A549 (cell line): ENCODE measurements at regions not wholly inside any gene's neighbourhood (a gene's known extent, or its start where the extent isn't known, plus 50 kb on each side); places are given as distances from the start of the nearest gene placed in this dataset.

ENCODE experiments used
- ATAC-seq, 2 experiments: fragments of 200-7000 bp in 1 of 2; fragments of >200 bp in 1 of 2; cut with Nextera tagmentation in 1 of 2; cut with Tn5 transposase in 1 of 2; 3 replicates each; pipeline versions ENCODE4 v1.8.0 to v1.9.1; 2018 to 2020; ENCODE audit warnings: mild to moderate bottlenecking in 1 of 2, moderate library complexity in 1 of 2
- CTCF ChIA-PET: fragments of 300-600 bp; sonication (Branson Sonifier 250); formaldehyde crosslinking; extraction: SDS; loops from one replicate; lab custom pipeline; 2021; ENCODE audit warnings: antibody characterized with exemption, inconsistent platforms; lab: Yijun Ruan, JAX
- POLR2A ChIA-PET: fragments of 350-600 bp; formaldehyde crosslinking; extraction: SDS; loops from one replicate; lab custom pipeline; 2021; ENCODE audit warnings: antibody characterized with exemption, inconsistent platforms; lab: Yijun Ruan, JAX
- DNase-seq, 2 experiments: peaks; one replicate each; pipeline versions ENCODE4 v3.0.0 to v3.0.0-alpha.2; 2011 to 2016; ENCODE audit warnings: low read depth in 1 of 2, low spot score in 1 of 2
- FAIRE-seq: peaks from 2 replicates; lab custom pipeline; 2011; peaks lifted over from hg19 to GRCh38; lab: Jason Lieb, UNC
- H3K27ac ChIP-seq, 2 experiments: fragments of >200 bp; sonication (Bioruptor Twin); formaldehyde crosslinking; 3 replicates each; pipeline ENCODE4 v1.5.1; 2016 to 2017
- H3K4me1 ChIP-seq: fragments of >200 bp; sonication (Bioruptor Twin); formaldehyde crosslinking; 3 replicates; pipeline ENCODE4 v1.6.1; 2016
- H3K4me2 ChIP-seq: fragments of >200 bp; sonication (Bioruptor Twin); formaldehyde crosslinking; 3 replicates; pipeline ENCODE4 v1.6.1; 2016
- H3K4me3 ChIP-seq: fragments of >200 bp; sonication (Bioruptor Twin); formaldehyde crosslinking; 3 replicates; pipeline ENCODE4 v1.5.1; 2016
- H3K9me3 ChIP-seq: fragments of >200 bp; sonication (Bioruptor Twin); formaldehyde crosslinking; 3 replicates; pipeline ENCODE4 v1.6.1; 2016
- ATOH8 ChIP-seq: fragments of 250-450 bp; sonication (Bioruptor Pico); IDR thresholded peaks from 2 replicates; pipeline ENCODE4 v1.5.0; 2020; ENCODE audit warnings: low read depth, mild to moderate bottlenecking, moderate library complexity
- BHLHE40 ChIP-seq: IDR thresholded peaks from 2 replicates; pipeline ENCODE4 v1.6.1; 2012; ENCODE audit warnings: low read depth, low read length, inconsistent platforms
- CHD4 ChIP-seq: fragments of 200-600 bp; sonication (generic); IDR thresholded peaks from 2 replicates; pipeline ENCODE4 v1.6.1; 2016; ENCODE audit warnings: antibody characterized with exemption, mild to moderate bottlenecking, borderline replicate concordance
- CTCF ChIP-seq: fragments of >200 bp; sonication (Bioruptor Twin); formaldehyde crosslinking; IDR thresholded peaks from 3 replicates; pipeline ENCODE4 v1.5.1; 2016
- EHMT2 ChIP-seq: fragments of 200-600 bp; sonication (generic); IDR thresholded peaks from 2 replicates; pipeline ENCODE4 v1.6.1; 2016; ENCODE audit warnings: antibody characterized with exemption, low read depth, mild to moderate bottlenecking, moderate library complexity
- EP300 ChIP-seq, 2 experiments: fragments of >200 bp; sonication (Bioruptor Twin); formaldehyde crosslinking; IDR thresholded peaks; 2 replicates in 1 of 2; 3 replicates in 1 of 2; pipeline ENCODE4 v1.6.1; 2016 to 2017
- FOSB ChIP-seq: fragments of 250-450 bp; sonication (Bioruptor Pico); IDR thresholded peaks from 2 replicates; pipeline ENCODE4 v1.5.0; 2020; ENCODE audit warnings: mild to moderate bottlenecking, moderate library complexity
- HDAC2 ChIP-seq: fragments of 200-600 bp; sonication (generic); IDR thresholded peaks from 2 replicates; pipeline ENCODE4 v1.6.1; 2016
- HOXA7 ChIP-seq: fragments of 250-450 bp; sonication (Bioruptor Pico); IDR thresholded peaks from 2 replicates; pipeline ENCODE4 v1.5.0; 2020; ENCODE audit warnings: mild to moderate bottlenecking, moderate library complexity
- HOXB13 ChIP-seq: fragments of 250-450 bp; sonication (Bioruptor Pico); IDR thresholded peaks from 2 replicates; pipeline ENCODE4 v1.5.0; 2020; ENCODE audit warnings: low read depth, mild to moderate bottlenecking, moderate library complexity
- HOXB5 ChIP-seq: fragments of 250-450 bp; sonication (Bioruptor Pico); IDR thresholded peaks from 2 replicates; pipeline ENCODE4 v1.5.0; 2020; ENCODE audit warnings: mild to moderate bottlenecking, moderate library complexity
- JUN ChIP-seq, 2 experiments: fragments of >200 bp; sonication (Bioruptor Twin); formaldehyde crosslinking; IDR thresholded peaks; 2 replicates in 1 of 2; 3 replicates in 1 of 2; pipeline ENCODE4 v1.6.1; 2016 to 2017
- JUNB ChIP-seq: fragments of >200 bp; sonication (Bioruptor Twin); formaldehyde crosslinking; IDR thresholded peaks from 2 replicates; pipeline ENCODE4 v1.6.1; 2016
- KDM5A ChIP-seq: fragments of 200-600 bp; sonication (generic); IDR thresholded peaks from 2 replicates; pipeline ENCODE4 v1.6.1; 2016; ENCODE audit warnings: antibody characterized with exemption, mild to moderate bottlenecking
- MAX ChIP-seq: IDR thresholded peaks from 2 replicates; pipeline ENCODE4 v1.6.1; 2012
- MAZ ChIP-seq: fragments of 150-350 bp; IDR thresholded peaks from 2 replicates; pipeline ENCODE4 v1.6.1; 2014; ENCODE audit warnings: antibody characterized with exemption, low read depth, low read length, borderline replicate concordance
- NFE2L2 ChIP-seq: fragments of 150-350 bp; conservative IDR thresholded peaks from 2 replicates; pipeline ENCODE4 v1.6.1; 2014; ENCODE audit warnings: low read length
- PBX3 ChIP-seq: IDR thresholded peaks from 2 replicates; pipeline ENCODE4 v1.6.1; 2012
- PHF8 ChIP-seq: fragments of 200-600 bp; sonication (generic); IDR thresholded peaks from 2 replicates; pipeline ENCODE4 v1.6.1; 2016; ENCODE audit warnings: low read depth, mild to moderate bottlenecking, antibody characterized with exemption, moderate library complexity, borderline replicate concordance
- POLR2A ChIP-seq: IDR thresholded peaks from 2 replicates; pipeline ENCODE4 v1.6.1; 2012; ENCODE audit warnings: mild to moderate bottlenecking, low read length
- RARB ChIP-seq: fragments of 250-450 bp; sonication (Bioruptor Pico); IDR thresholded peaks from 2 replicates; pipeline ENCODE4 v1.8.0; 2021; ENCODE audit warnings: mild to moderate bottlenecking, moderate library complexity
- REST ChIP-seq: fragments of 200-600 bp; sonication (generic); IDR thresholded peaks from 2 replicates; pipeline ENCODE4 v1.6.1; 2016; ENCODE audit warnings: antibody characterized with exemption, mild to moderate bottlenecking, moderate library complexity
- SMC3 ChIP-seq: fragments of >200 bp; sonication (Bioruptor Twin); formaldehyde crosslinking; IDR thresholded peaks from 3 replicates; pipeline ENCODE4 v1.6.1; 2018; ENCODE audit warnings: inconsistent platforms
- SREBF2 ChIP-seq: fragments of 450-650 bp; IDR thresholded peaks from 2 replicates; pipeline ENCODE4 v1.6.1; 2014; ENCODE audit warnings: mild to moderate bottlenecking, moderate library complexity
- TFCP2L1 ChIP-seq: fragments of 250-450 bp; sonication (Bioruptor Pico); IDR thresholded peaks from 2 replicates; pipeline ENCODE4 v1.5.0; 2021; ENCODE audit warnings: mild to moderate bottlenecking
- ZC3H11A ChIP-seq: fragments of 450-650 bp; IDR thresholded peaks from 2 replicates; pipeline ENCODE4 v1.6.1; 2014; ENCODE audit warnings: antibody characterized with exemption, mild to moderate bottlenecking
- ZSCAN20 ChIP-seq: fragments of 250-450 bp; sonication (Bioruptor Pico); IDR thresholded peaks from 2 replicates; pipeline ENCODE4 v1.8.0; 2022; ENCODE audit warnings: mild to moderate bottlenecking, moderate library complexity
- WGBS: methylation state at CpG from one replicate; pipeline ENCODE4 v1.1.6; 2017; ENCODE audit errors: missing lambda C conversion rate; 5-methylcytosine and 5-hydroxymethylcytosine counted together

- ATAC-seq (no peak), FAIRE-seq (no peak), DNase-seq (no peak)
- Histone ChIP-seq H3K9me3 (no peaks in the 10 kb centered on the region), H3K4me3 (no peak overlapping the region), H3K4me2 (no peak overlapping the region), H3K27ac (no peak overlapping the region), H3K4me1 (no peaks in the 10 kb centered on the region)
- ChIA-PET CTCF (no interaction called here), POLR2A (no interaction called here)
- TF ChIP-seq HOXB13 (CRISPR knock-in tag) (no peak), POLR2A (no peak), ATOH8 (CRISPR knock-in tag) (no peak), FOSB (CRISPR knock-in tag) (no peak), SMC3 (no peak), ZSCAN20 (CRISPR knock-in tag) (no peak), ZC3H11A (no peak), TFCP2L1 (CRISPR knock-in tag) (no peak), SREBF2 (no peak), PBX3 (no peak), JUNB (no peak), BHLHE40 (no peak), NFE2L2 (no peak), PHF8 (no peak)
Measured at GRCh38 chr11:29616611-29617010, 400.2 kb downstream of the KCNA4 start.

- no peak for DNase-seq
- TF ChIP-seq EHMT2: no peak
- TF ChIP-seq CHD4: no peak
- no peak for TF ChIP-seq JUN (IDR thresholded peaks at IDR 0.05)
- no peak for TF ChIP-seq EP300 (IDR thresholded peaks at IDR 0.05)
- no peak for TF ChIP-seq REST
- no peak for TF ChIP-seq MAX
- TF ChIP-seq RARB (CRISPR knock-in tag): no peak
- TF ChIP-seq KDM5A: no peak
- TF ChIP-seq MAZ: no peak
- no peak for TF ChIP-seq PHF8
- TF ChIP-seq HOXB13 (CRISPR knock-in tag): no peak
- no peak for TF ChIP-seq CTCF
- no peak for TF ChIP-seq HOXA7 (CRISPR knock-in tag)
- TF ChIP-seq HOXB5 (CRISPR knock-in tag): no peak
- TF ChIP-seq HDAC2: no peak
- POLR2A ChIA-PET: no interaction called here
- Histone ChIP-seq H3K27ac (no peak overlapping the region), H3K9me3 (no peaks in the 10 kb centered on the region), H3K4me2 (no peak overlapping the region), H3K4me3 (no peak overlapping the region), H3K4me1 (no peaks in the 10 kb centered on the region)
- no peak for ATAC-seq
- CTCF ChIA-PET: interaction anchor here (0.9 kb wide), 1 partner anchor 15 kb away, joined by 3 read pairs; no protein-coding TSS in a partner anchor
- WGBS: 3% methylated on average over 2 of the region's 2 CpGs
- FAIRE-seq: no peak
Measured at GRCh38 chr11:29612423-29612822, 404.4 kb downstream of the KCNA4 start.
